Anterior cingulate cortex (tissue), 58 donors: ENCODE measurements at regions not wholly inside any gene's neighbourhood (a gene's known extent, or its start where the extent isn't known, plus 50 kb on each side); places are given as distances from the start of the nearest gene placed in this dataset.
"Not testable (repeated sequence)": the region's sequence is repeated elsewhere in the genome, so short reads cannot be mapped to it uniquely, and the experiment has no call there.

Source experiments
- DNase-seq, 58 donors: peaks; one replicate each; lab custom pipeline; 2025; lab: John Stamatoyannopoulos, UW

DNA sequence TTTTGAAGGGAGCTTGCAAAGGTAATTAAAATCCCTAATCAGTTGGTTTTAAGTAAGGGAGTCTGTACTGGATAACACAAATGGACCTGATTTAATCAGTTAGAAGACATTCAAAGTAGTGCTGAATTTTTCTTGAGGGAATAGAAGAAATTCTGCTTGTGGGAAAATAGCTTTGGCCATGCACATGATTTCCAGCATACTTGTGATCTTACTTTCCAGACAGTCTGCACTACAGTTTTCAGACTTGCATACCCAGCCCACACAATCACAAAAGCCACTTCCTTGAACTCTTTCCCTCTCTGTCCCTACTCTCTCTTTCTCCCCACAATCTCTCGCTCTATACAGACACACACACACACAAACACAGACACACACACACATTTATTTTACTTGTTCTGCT, 852.1 kb downstream of the PLA2G4A start:
- no peak for DNase-seq

DNA sequence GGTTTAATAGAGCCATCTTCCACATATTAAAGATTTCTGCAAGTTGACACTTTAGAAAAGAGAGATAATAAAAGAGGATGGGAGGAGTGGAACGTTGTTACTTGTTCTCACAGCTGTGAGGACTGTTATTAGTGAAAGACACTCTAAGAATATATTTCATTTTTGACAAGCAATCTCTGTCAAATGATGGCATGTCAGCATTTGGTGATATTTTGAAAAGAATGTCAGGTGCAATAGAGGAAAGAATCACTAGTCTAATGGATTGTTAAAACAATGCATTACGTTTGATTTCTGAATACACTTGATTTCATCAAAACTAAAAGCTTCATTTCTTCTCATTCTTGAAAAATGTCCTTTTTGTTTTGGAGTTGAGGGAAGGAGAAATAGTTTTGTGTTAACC, 853.4 kb downstream of the PLA2G4A start:
- no peak for DNase-seq

DNA sequence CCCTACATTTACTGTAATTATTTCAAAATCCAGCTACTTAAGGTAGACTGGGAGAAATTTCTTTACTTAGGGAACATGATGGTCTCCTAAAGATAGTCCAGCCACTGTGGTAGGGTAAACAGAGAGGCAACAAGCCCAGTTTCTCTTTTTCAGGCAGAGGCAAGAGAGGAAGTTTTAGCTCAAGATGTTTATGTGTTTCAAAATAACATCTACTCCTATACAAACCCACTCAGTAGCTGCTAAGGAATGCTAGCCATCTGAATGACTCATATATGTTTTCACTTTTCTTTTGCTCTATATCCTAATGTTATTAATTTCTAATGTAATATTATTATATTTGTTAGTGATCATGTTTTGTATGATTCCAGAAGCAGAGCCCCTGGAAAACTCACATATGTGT, 856.6 kb downstream of the PLA2G4A start:
- DNase-seq: no peak

DNA sequence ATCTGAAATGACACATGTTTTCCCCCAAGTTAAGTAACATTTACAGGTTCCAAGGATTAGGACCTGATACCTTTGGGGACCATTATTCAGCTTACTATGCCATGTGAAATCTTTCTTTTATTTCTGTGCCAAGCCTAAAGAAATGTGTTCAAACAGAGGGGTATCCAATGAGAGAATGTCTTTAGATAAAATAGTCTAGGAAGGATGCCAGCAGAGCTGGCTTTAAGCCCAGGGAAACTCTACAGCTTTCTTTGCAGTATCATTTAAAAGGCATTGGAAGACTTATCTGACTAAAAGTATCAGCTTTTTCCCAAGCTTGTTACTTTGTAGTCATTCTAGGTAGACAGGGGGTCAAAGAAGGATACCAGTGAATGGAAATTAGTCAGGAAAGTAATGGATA, 860.4 kb downstream of the PLA2G4A start:
- peak in 15 of 58 donors; percentile 1 to 57 (median 3) for DNase-seq

DNA sequence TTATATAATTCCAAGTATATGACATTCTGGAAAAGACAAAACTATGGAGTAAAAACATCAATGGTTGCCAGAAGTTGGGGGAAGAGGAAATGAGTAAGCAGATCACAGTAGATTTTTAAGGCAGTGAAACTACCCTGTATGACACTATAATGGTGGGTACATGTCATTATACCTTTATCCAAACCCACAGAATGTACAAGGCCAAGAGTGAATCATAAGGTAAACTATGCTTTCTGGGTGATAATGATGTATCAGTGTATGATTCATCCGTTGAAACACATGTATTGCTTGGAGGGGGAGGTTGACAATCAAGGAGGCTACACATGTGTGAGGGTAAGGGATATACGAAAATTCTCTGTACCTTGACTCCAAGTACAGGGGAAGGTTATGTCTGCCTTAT, 862.7 kb downstream of the PLA2G4A start:
- no peak for DNase-seq

DNA sequence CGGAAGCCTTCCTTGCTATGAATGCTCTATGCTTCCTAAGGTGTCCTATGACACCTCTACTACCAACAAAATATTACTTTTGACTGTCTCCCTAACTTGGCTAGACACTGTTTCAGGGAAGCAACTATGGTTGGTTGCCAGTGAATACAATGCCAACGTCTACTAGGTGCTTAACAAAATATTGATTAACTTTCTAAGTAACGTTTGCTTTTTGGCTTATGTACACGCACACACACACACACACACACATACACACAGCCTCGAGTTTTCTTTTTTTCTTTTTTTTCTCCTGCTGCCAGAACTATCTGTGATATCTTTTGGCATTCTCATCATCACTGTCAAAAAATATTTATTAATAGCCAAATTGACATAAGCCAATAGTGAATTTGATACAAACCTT, 864.0 kb downstream of the PLA2G4A start:
- DNase-seq: no peak

DNA sequence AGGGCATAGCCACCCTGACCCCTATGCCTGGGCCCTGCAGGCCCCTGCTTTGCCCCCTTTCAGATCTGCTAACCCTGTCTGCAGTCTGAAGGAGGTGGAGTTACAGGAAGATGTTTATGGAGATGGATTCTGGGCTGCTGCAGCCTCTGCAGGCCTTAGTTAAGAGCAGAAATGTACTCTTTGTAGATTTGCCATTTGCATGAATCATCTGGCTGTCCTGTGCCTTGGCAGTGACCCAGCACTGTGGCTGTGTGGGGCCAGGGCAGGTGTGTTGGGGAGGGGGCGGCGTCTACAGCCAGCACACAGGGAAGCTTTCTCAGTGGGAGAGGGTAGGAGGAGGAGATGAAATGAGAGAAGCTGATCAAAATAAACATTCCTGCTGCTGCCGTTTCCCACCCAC, 867.3 kb downstream of the PLA2G4A start:
- DNase-seq: no peak

DNA sequence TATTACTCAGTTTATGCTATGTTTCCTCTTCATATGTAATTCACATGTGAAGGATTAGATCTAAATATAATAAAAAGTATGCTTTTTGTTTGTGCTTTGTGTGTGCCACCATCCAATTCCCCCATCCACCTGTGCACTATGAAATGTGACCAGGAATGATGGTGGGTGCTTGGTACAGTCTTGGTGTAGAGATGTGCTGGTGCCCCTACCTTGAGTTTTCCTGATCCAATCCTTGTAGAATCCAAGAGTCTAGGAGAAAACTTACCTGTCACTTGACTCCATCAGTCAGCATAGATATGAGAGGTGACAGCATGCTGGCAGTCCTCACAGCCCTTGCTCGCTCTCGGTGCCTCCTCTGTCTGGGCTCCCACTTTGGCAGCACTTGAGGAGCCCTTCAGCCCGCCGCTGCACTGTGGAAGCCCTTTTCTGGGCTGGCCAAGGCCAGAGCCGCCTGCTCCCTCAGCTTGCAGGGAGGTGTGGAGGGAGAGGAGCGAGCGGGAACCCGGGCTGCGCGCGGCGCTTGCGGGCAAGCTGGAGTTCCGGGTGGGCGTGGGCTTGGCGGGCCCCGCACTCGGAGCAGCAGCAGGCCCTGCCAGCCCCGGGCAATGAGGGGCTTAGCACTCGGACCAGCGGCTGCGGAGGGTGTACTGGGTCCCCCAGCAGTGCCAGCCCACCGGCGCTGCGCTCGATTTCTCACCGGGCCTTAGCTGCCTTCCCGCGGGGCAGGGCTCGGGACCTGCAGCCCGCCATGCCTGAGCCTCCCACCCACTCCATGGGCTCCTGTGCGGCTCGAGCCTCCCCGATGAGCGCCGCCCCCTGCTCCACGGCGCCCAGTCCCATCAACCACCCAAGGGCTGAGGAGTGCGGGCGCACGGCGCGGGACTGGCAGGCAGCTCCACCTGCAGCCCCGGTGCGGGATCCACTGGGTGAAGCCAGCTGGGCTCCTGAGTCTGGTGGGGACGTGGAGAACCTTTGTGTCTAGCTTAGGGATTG, 874.7 kb downstream of the PLA2G4A start:
- not testable (repeated sequence) for DNase-seq

DNA sequence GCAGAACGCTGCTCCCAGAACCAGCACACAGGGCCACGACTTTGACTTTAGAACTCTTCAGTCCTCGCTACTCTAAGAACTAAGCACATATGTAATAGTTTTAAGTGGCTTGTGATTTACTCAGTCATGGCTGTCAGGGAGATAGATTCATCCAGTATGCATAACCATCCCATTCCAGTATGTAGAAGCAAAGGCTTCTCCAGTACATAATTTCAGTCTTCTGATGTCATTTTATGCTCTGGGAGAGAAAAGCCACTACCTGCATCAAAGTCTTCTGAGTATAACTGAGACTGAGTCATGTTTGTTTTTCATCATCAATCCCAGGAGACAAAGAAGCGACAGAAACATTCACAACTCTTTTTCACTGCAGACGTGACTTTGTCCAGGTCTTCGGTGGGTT, 885.7 kb downstream of the PLA2G4A start:
- DNase-seq: no peak

DNA sequence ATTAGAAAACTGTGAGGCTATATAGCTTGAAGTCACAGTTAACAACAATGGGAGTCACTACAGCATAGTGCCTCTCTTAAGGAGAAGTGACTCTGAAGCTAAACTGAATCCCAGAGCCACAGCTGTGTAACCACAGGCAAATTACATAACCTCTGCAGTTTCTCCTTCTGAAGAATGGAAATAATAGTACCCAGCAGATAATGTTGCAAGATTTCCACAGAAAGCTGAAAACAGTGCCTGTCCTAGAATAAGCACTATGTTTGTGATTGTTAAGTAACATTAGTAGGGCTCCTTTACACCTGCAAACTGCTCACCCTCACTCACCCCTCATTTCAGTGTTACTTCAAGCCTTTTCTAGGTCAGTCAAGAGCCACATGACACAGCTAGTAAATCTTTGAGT, 886.7 kb downstream of the PLA2G4A start:
- no peak for DNase-seq

DNA sequence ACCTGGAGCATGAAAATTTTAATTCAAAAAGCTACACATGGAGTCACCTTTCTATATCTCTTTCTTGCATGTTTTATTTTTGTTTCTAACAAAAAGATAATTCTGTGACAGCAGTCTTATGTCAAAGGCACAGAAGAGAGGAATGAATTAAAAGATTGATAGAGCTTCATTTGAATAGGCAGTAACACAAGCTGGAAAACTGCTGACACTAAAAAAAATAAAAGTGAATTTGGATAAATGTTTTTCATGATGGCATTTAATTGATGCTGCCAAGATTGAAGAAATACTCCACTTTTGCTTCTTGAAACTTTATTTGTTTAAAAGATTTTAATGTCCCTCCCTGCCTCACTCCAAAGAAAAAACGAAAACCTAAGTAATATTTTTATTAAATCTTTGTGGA, 887.4 kb downstream of the PLA2G4A start:
- no peak for DNase-seq

DNA sequence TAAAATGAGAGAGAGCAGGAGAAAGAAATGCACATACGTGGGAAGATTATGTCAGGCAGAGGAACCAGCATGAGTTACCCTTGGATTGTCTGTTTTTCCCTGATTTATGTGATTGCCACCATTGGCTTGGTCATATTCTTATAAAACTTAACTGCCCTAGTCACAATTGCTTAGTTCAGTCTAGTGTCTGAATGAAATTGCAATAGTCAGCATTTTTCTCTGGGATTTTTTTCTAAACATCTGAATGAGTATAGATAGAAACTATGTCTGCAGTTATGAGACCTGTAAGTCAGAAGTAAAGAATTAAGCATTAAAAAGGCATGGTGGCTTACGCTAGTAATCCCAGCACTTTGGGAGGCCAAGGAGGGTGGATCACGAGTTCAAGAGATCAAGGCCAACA, 889.8 kb downstream of the PLA2G4A start:
- no peak for DNase-seq

DNA sequence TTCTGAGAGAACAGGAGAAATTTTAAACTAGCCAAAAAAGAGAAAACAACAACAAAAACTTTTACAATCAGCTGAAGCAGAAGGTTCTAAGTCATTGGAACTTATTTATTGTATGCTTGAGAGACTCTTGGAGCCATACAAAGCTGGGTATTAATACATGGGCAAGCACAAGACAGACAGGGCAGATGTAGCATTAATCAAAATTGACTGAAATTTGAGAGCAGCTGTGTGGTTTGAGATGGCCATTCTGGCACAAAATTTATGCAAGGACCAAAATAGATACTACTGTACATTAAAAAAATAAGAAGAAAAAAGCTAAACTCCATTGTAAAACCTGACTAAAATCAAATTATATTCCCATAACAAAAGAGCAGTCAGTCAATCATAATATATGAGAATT, 892.5 kb downstream of the PLA2G4A start:
- no peak for DNase-seq

DNA sequence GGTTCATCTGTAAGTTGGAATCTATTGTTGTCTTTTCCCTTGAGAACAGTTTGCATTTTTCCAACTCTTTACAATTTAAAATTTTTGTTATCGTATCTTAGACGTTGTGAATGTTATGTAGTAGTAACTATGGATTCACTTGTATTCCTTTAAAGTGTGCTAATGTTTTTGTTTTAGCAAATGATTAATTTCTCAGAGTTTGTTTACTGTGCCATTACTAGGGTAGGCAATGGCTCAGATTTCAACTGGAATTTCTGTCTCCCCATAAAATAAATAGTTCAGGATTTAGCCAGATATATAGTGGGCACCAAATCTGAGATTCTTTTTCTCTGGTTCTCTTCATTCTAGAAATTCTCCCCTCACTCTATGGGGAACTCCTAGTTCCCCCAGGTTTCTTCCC, 896.5 kb downstream of the PLA2G4A start:
- DNase-seq: no peak

DNA sequence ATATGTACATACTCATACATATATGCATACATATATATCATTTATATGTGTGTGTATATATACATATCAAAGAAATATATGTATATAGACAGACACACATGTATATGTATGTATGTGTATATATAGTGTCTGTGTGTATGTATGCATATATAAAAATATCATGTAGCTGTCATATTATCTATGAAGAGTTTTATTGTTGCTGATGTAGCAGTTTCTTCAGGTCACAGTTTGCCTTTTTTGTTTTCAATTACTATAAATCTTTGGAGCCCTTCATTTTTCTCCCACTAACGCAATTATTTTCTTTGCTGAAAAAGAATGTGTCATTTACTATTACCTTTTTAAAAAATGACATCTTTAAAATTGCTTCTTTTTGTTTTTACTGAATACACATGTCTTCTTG, 904.5 kb downstream of the PLA2G4A start:
- no peak for DNase-seq

DNA sequence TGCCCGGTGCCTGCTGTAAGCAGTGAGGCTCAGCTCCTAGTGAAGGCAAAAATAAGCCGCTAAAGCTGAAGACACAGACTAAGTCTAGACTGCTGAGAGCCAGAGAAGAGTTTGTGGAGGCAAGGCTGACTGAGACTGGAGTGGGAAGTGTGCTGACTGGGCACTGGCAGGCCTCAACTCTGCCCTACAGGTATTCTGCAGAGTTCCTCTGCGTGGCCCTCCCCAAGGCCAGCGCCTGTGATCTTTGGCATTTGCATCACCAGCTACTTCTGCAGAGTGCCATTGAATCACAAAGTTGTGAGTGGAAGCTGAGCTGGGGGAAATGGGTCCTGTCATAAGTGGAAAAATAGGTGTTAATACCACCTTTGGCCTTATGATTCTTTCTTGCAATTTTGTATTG, 905.7 kb downstream of the PLA2G4A start:
- DNase-seq: no peak

DNA sequence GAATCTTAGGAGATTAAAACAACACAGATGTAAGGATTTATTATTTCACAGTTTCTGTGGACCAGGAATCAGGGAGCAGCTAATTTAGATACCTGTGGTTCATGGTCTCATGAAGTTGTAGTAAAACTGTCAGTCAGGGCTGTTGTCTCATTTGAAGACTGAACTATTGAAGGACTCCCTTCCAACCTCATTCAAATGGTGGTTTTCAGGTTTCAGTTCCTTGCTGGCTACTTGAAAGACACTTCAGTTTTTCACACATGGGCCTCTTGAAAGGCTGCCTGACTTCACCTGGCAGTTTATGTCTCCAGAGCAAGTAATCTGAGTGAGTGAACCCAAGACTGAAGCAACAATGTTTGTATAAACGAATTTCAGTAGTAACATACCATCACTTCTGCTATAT, 915.9 kb downstream of the PLA2G4A start:
- no peak for DNase-seq

DNA sequence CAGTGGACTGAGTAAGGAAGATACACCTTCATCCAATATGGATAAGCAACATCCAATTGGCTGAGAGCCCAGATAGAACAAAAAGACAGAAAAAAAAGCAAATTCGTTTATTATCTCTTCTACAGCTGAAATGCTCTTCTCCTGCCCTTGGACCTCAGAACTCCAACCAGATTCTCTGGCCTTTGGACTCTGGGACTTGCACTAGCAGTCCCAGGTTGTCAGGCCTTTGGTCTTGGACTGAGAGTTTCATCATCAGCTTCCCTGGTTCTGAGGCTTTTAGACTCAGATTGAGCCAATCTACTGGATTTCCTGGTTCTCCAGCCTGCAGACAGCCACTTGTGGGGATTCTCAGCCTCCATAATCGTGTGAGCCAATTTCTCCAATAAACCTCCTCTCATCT, 926.8 kb downstream of the PLA2G4A start:
- DNase-seq: no peak

DNA sequence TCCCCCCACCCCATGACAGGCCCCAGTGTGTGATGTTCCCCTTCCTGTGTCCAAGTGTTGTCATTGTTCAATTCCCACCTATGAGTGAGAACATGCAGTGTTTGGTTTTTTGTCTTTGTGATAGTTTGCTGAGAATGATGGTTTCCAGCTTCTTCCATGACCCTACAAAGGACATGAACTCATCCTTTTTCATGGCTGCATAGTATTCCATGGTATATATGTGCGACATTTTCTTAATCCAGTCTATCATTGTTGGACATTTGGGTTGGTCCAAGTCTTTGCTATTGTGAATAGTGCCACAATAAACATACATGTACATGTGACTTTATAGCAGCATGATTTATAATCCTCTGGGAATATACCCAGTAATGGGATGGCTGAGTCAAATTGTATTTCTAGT, 927.9 kb downstream of the PLA2G4A start:
- not testable (repeated sequence) for DNase-seq

DNA sequence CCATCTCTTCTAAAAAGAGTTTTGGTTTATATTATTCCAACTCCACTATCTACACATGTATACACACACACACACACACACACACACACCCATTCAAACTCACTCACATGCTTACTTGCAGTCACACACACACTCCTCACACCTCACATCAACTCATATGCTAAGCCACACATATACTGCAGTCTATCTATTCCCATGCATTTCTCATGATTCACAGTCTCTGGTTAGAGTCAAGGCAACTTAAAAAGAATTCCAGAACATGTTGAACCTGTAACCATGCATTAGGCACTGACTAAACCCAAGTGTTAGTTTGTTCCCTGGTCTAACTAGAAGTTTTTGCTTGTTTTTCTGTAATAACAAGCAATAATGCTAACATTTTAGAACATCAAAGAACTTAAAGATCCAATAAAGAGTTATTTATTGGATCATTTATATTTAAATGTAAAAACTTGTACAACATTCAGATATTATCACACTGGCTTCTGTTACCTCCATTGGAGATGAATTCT, 931.1 kb downstream of the PLA2G4A start:
- no peak for DNase-seq

DNA sequence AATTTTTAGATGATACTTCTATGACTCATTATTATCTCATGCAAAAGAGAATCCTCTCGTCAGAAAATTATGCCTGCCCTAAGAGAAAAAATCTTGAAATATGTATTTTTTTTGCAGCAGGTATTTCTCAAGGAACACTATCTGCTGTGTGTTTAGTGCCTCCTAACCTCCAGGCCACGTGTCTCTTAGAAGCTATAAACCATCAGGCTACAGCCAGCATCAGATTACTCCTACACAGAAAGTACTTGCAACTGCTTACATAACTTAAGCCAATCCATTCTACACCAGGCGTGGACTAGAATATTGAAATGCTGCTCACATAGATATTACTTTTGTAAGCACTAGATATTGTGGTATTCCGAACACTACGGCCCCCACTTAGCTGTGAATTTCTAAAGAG, 933.4 kb downstream of the PLA2G4A start:
- DNase-seq: no peak

DNA sequence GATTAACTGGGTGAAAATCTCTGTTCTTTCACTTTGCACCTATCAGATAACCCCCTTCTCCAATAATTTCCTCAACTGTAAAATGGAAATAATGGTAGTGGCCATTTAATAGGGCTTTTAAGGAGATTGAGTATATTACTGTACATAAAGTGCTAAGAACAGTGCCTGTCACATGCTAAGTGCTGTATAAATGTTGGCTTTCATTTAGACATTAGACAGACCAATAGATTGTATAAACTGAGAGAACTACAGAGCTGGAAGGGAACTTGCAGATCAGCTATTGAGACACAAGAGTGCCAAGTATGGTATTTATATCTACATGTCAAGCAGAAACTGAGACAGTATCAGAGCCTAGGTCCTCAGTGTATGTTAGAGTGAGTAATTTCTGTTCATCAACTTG, 934.7 kb downstream of the PLA2G4A start:
- DNase-seq: no peak
